Natural killer cell (primary cell): ENCODE measurements at regions not wholly inside any gene's neighbourhood (a gene's known extent, or its start where the extent isn't known, plus 50 kb on each side); places are given as distances from the start of the nearest gene placed in this dataset.

Source experiments
- ATAC-seq, 3 donors: fragments of 150-1000 bp in 2 of 3; fragments of 200-7000 bp in 1 of 3; cut with Tn5 transposase; 1 replicate in 1 of 3; 2 replicates in 2 of 3; pipeline ENCODE4 v1.10.0; 2021; ENCODE audit warnings: mild to moderate bottlenecking in 2 of 3, moderate library complexity in 2 of 3
- DNase-seq, 2 donors: peaks; one replicate each; pipeline versions ENCODE4 v3.0.0 to v3.0.0-alpha.2; 2013 to 2021; ENCODE audit warnings: mixed read lengths in 1 of 2
- H3K27ac ChIP-seq: one replicate; pipeline ENCODE4 v1.5.1; 2013; ENCODE audit warnings: mild to moderate bottlenecking, low read length
- H3K27me3 ChIP-seq: one replicate; pipeline ENCODE4 v1.6.1; 2013; ENCODE audit warnings: low read length; ENCODE audit not compliant: control insufficient read depth, insufficient read depth
- H3K36me3 ChIP-seq: one replicate; pipeline ENCODE4 v1.6.1; 2013; ENCODE audit warnings: low read length; ENCODE audit not compliant: control insufficient read depth, insufficient read depth
- H3K4me1 ChIP-seq: one replicate; pipeline ENCODE4 v1.6.1; 2013; ENCODE audit warnings: low read length; ENCODE audit not compliant: control insufficient read depth, insufficient read depth
- H3K4me3 ChIP-seq: one replicate; pipeline ENCODE4 v1.5.1; 2013; ENCODE audit warnings: low read length
- H3K9me3 ChIP-seq: one replicate; pipeline ENCODE4 v1.6.1; 2013; ENCODE audit warnings: low read length; ENCODE audit not compliant: control insufficient read depth, insufficient read depth
- H3K27ac Mint-ChIP-seq, 2 donors: one replicate each; pipeline ENCODE4 v1.8.0; 2022; ENCODE audit warnings: mild to moderate bottlenecking in 2 of 2, mixed read lengths in 2 of 2, moderate library complexity in 1 of 2
- H3K27me3 Mint-ChIP-seq, 2 donors: one replicate each; pipeline ENCODE4 v1.8.0; 2022; ENCODE audit warnings: low read depth in 2 of 2, mixed read lengths in 2 of 2
- H3K36me3 Mint-ChIP-seq: one replicate; pipeline ENCODE4 v1.8.0; 2022; ENCODE audit warnings: mixed read lengths
- H3K4me1 Mint-ChIP-seq, 2 donors: one replicate each; pipeline ENCODE4 v1.8.0; 2022; ENCODE audit warnings: mixed read lengths in 2 of 2
- H3K4me3 Mint-ChIP-seq: one replicate; pipeline ENCODE4 v1.8.0; 2022; ENCODE audit warnings: mild to moderate bottlenecking, moderate library complexity, mixed read lengths
- H3K9me3 Mint-ChIP-seq, 2 donors: one replicate each; pipeline ENCODE4 v1.8.0; 2022; ENCODE audit warnings: mixed read lengths in 2 of 2
- CTCF ChIP-seq: fragments of 200-600 bp; IDR thresholded peaks from one replicate; pipeline ENCODE4 v1.8.0; 2022; ENCODE audit warnings: antibody characterized with exemption
- WGBS: methylation state at CpG from one replicate; pipeline ENCODE4 v1.1.7; 2013; ENCODE audit warnings: missing lambda C conversion rate; ENCODE audit not compliant: insufficient coverage; 5-methylcytosine and 5-hydroxymethylcytosine counted together
- intact Hi-C: fragments of 100-400 bp; cut with micrococcal nuclease; formaldehyde crosslinking; loops from one replicate; pipeline ENCODE4 v1.14.2; 2022

- Mint-ChIP-seq H3K27me3 (peaks cover 9 to 13% of the 10 kb centered on the region in 2 donors), H3K4me3 (no peak overlapping the region), H3K27ac (no peak overlapping the region), H3K36me3 (no peaks in the 10 kb centered on the region), H3K4me1 (peaks cover 5 to 15% of the 10 kb centered on the region in 2 donors), H3K9me3 (no peaks in the 10 kb centered on the region)
- no peaks in the 10 kb centered on the region for H3K36me3 ChIP-seq
- no peaks in the 10 kb centered on the region for H3K27me3 ChIP-seq
- 58% methylated on average over 11 of the region's 12 CpGs for WGBS
- peaks cover 20% of the 10 kb centered on the region for H3K4me1 ChIP-seq
- intact Hi-C loops: no loop called here
- no peak overlapping the region for H3K27ac ChIP-seq
- no peaks in the 10 kb centered on the region for H3K9me3 ChIP-seq
- TF ChIP-seq CTCF: no peak
- peak in 1 of 2 donors; percentile 28 for DNase-seq
- ATAC-seq: no peak
- H3K4me3 ChIP-seq: no peak overlapping the region
Observed at GRCh38 chr15:99472416-99473145, 93.2 kb upstream of the MEF2A start.

GRCh38 chr15:99473981-99474906 is 91.5 kb upstream of the MEF2A start:
- Mint-ChIP-seq H3K4me1 (peaks cover 5 to 15% of the 10 kb centered on the region in 2 donors), H3K27me3 (peaks cover 9 to 13% of the 10 kb centered on the region in 2 donors), H3K9me3 (no peaks in the 10 kb centered on the region), H3K27ac (no peak overlapping the region), H3K36me3 (no peaks in the 10 kb centered on the region), H3K4me3 (no peak overlapping the region)
- Histone ChIP-seq H3K36me3 (no peaks in the 10 kb centered on the region), H3K4me1 (peaks cover 27% of the 10 kb centered on the region), H3K27me3 (no peaks in the 10 kb centered on the region), H3K9me3 (no peaks in the 10 kb centered on the region), H3K4me3 (no peak overlapping the region), H3K27ac (no peak overlapping the region)
- WGBS: 67% methylated on average over 23 of the region's 24 CpGs
- intact Hi-C loops: no loop called here
- DNase-seq (no peak), ATAC-seq (no peak)
- TF ChIP-seq CTCF: no peak

GRCh38 chr15:99474909-99475753 is 90.7 kb upstream of the MEF2A start:
- H3K9me3 ChIP-seq: no peaks in the 10 kb centered on the region
- Mint-ChIP-seq H3K36me3 (no peaks in the 10 kb centered on the region), H3K27ac (no peak overlapping the region), H3K9me3 (no peaks in the 10 kb centered on the region), H3K4me3 (no peak overlapping the region), H3K4me1 (peaks cover 5 to 15% of the 10 kb centered on the region in 2 donors), H3K27me3 (peaks cover 9 to 13% of the 10 kb centered on the region in 2 donors)
- H3K27me3 ChIP-seq: no peaks in the 10 kb centered on the region
- no peak overlapping the region for H3K4me3 ChIP-seq
- ATAC-seq (no peak), DNase-seq (no peak)
- 94% methylated on average over 25 of the region's 25 CpGs for WGBS
- intact Hi-C loops: no loop called here
- H3K4me1 ChIP-seq: peaks cover 27% of the 10 kb centered on the region
- no peaks in the 10 kb centered on the region for H3K36me3 ChIP-seq
- no peak for TF ChIP-seq CTCF
- no peak overlapping the region for H3K27ac ChIP-seq
